Mesenchymal stem cell (in vitro differentiated cells and primary cell): ENCODE measurements at regions not wholly inside any gene's neighbourhood (a gene's known extent, or its start where the extent isn't known, plus 50 kb on each side); places are given as distances from the start of the nearest gene placed in this dataset.

ENCODE experiments used
- DNase-seq: peaks from one replicate; pipeline ENCODE4 v3.0.0-alpha.2; 2013
- H2AFZ ChIP-seq: one replicate; pipeline ENCODE4 v1.6.1; 2013; ENCODE audit warnings: low read depth, mild to moderate bottlenecking, control low read depth, inconsistent platforms, low read length, moderate library complexity
- H2AK5ac ChIP-seq: 2 replicates; pipeline ENCODE4 v1.6.1; 2013; ENCODE audit warnings: low read length, moderate library complexity, mild to moderate bottlenecking, inconsistent platforms; ENCODE audit not compliant: severe bottlenecking
- H2BK120ac ChIP-seq: one replicate; pipeline ENCODE4 v1.6.1; 2013; ENCODE audit warnings: low read depth, mild to moderate bottlenecking, inconsistent platforms, low read length, moderate library complexity
- H2BK12ac ChIP-seq, 2 experiments: one replicate each; pipeline ENCODE4 v1.6.1; 2013; ENCODE audit warnings: inconsistent platforms in 2 of 2, low read length in 2 of 2, mild to moderate bottlenecking in 2 of 2, moderate library complexity in 2 of 2, control low read depth in 1 of 2
- H2BK15ac ChIP-seq: one replicate; pipeline ENCODE4 v1.6.1; 2013; ENCODE audit warnings: mild to moderate bottlenecking, low read depth, inconsistent platforms; ENCODE audit not compliant: poor library complexity, severe bottlenecking
- H2BK5ac ChIP-seq: 2 replicates; pipeline ENCODE4 v1.6.1; 2013; ENCODE audit warnings: low read depth, mild to moderate bottlenecking, low read length, control low read depth, inconsistent platforms; ENCODE audit not compliant: poor library complexity, severe bottlenecking
- H3K14ac ChIP-seq, 2 experiments: one replicate each; pipeline ENCODE4 v1.6.1; 2013; ENCODE audit warnings: inconsistent platforms in 2 of 2, low read length in 2 of 2, control low read depth in 1 of 2, mild to moderate bottlenecking in 1 of 2, moderate library complexity in 1 of 2
- H3K18ac ChIP-seq, 2 experiments: one replicate each; pipeline ENCODE4 v1.6.1; 2013; ENCODE audit warnings: inconsistent platforms in 2 of 2, low read length in 2 of 2, control low read depth in 1 of 2, low read depth in 1 of 2, mild to moderate bottlenecking in 1 of 2
- H3K23ac ChIP-seq, 2 experiments: one replicate each; pipeline ENCODE4 v1.6.1; 2013; ENCODE audit warnings: inconsistent platforms in 2 of 2, low read length in 2 of 2, mild to moderate bottlenecking in 2 of 2, moderate library complexity in 2 of 2, control low read depth in 1 of 2
- H3K27ac ChIP-seq: 2 replicates; pipeline ENCODE4 v1.5.1; 2013; ENCODE audit warnings: mild to moderate bottlenecking, moderate library complexity, low read length, control low read depth, inconsistent platforms; ENCODE audit not compliant: poor library complexity, severe bottlenecking
- H3K27me3 ChIP-seq, 2 experiments: 2 replicates each; pipeline versions ENCODE4 v1.6.1 to v1.7.0; 2013; ENCODE audit warnings: low read length in 2 of 2, mild to moderate bottlenecking in 2 of 2, moderate library complexity in 2 of 2, control low read depth in 1 of 2, inconsistent platforms in 1 of 2; ENCODE audit not compliant: control insufficient read depth in 1 of 2, insufficient read depth in 1 of 2
- H3K36me3 ChIP-seq, 2 experiments: 2 replicates each; pipeline versions ENCODE4 v1.6.1 to v1.7.0; 2013; ENCODE audit warnings: low read length in 2 of 2, control low read depth in 1 of 2, inconsistent platforms in 1 of 2, low read depth in 1 of 2, mild to moderate bottlenecking in 1 of 2; ENCODE audit not compliant: insufficient read depth in 2 of 2, control insufficient read depth in 1 of 2
- H3K4ac ChIP-seq, 2 experiments: one replicate each; pipeline ENCODE4 v1.6.1; 2013; ENCODE audit warnings: inconsistent platforms in 2 of 2, low read length in 2 of 2, mild to moderate bottlenecking in 2 of 2, moderate library complexity in 2 of 2, control low read depth in 1 of 2, low read depth in 1 of 2
- H3K4me1 ChIP-seq: 2 replicates; pipeline ENCODE4 v1.6.1; 2013; ENCODE audit warnings: low read depth, low read length, control low read depth; ENCODE audit not compliant: control insufficient read depth, insufficient read depth
- H3K4me2 ChIP-seq: 2 replicates; pipeline ENCODE4 v1.6.1; 2013; ENCODE audit warnings: low read length, mild to moderate bottlenecking, inconsistent platforms; ENCODE audit not compliant: poor library complexity, severe bottlenecking
- H3K4me3 ChIP-seq, 2 experiments: 2 replicates each; pipeline versions ENCODE4 v1.5.1 to v1.7.0; 2013; ENCODE audit warnings: low read length in 2 of 2, mild to moderate bottlenecking in 2 of 2, control low read depth in 1 of 2, low read depth in 1 of 2; ENCODE audit not compliant: insufficient read depth in 1 of 2
- H3K79me1 ChIP-seq: replicated peaks from 2 replicates; pipeline ENCODE4 v1.6.1; 2013; ENCODE audit warnings: mild to moderate bottlenecking, control low read depth, low read length, inconsistent platforms; ENCODE audit not compliant: poor library complexity, severe bottlenecking
- H3K9ac ChIP-seq: 2 replicates; pipeline ENCODE4 v1.7.0; 2013; ENCODE audit warnings: mild to moderate bottlenecking, low read length, moderate library complexity
- H3K9me3 ChIP-seq: 2 replicates; pipeline ENCODE4 v1.7.0; 2013; ENCODE audit warnings: mild to moderate bottlenecking, low read length; ENCODE audit not compliant: control insufficient read depth
- H4K8ac ChIP-seq: one replicate; pipeline ENCODE4 v1.6.1; 2013; ENCODE audit warnings: inconsistent platforms, mild to moderate bottlenecking, low read length, moderate library complexity
- H4K91ac ChIP-seq: one replicate; pipeline ENCODE4 v1.6.1; 2013; ENCODE audit warnings: mild to moderate bottlenecking, low read length, inconsistent platforms
- WGBS: methylation state at CpG from one replicate; pipeline ENCODE4 v1.1.7; 2013; ENCODE audit warnings: mixed read lengths; 5-methylcytosine and 5-hydroxymethylcytosine counted together

DNA sequence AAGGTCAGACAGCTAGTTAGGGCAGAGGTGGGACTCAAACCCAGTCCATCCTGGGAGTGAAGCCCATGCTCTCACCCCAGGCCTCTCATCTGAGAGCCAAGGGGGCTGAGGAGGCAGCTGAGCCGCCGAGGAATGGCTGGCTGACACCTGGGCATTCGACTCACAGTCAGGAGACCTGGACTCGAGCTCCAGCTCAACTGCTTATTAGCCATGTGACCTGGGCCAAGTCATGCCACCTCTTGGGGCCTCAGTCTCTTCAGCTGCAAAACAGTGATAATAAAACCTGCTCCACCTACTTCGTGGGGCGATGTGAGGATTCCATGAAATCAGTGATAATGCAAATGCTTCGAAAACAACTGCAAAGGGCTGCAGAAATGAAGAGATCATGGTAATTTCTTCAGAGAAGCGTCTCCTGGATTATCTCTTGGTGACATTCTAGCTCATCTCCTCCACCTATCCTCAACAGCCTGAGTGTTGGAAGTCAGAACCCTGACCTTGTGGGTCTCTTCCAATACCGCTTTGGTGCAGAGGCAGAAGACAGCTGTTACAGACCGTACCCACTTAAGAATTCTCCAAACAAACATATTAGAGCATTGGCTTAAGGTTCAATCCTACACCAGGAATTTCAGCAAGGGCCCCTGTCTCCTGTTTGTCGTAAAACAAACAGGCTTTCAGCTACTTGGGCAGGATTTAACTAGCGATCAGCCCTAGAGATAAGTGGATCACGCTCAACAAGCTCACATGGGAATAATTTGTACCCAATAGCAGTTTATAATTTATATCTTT lies 60.0 kb upstream of the PIM1 start:
- H2AFZ ChIP-seq: no peak overlapping the region
- 60% methylated on average over 11 of the region's 13 CpGs for WGBS
- no peak overlapping the region for H3K4me2 ChIP-seq
- no peak overlapping the region for H2AK5ac ChIP-seq
- H3K4me3 ChIP-seq: no peak overlapping the region
- peak; percentile 68 for DNase-seq
- no peak overlapping the region for H2BK5ac ChIP-seq
- H3K9me3 ChIP-seq: no peaks in the 10 kb centered on the region
- no peak overlapping the region for H3K9ac ChIP-seq
- peak overlapping the region; percentile 29 for H4K8ac ChIP-seq
- peaks cover 3% of the 10 kb centered on the region for H3K4me1 ChIP-seq
- no peaks in the 10 kb centered on the region for H3K79me1 ChIP-seq
- no peak overlapping the region for H3K27ac ChIP-seq
- H3K18ac ChIP-seq: peak overlapping the region; percentile 2 to 52
- H3K14ac ChIP-seq: peak overlapping the region in 1 of 2 experiments; percentile 55
- H3K36me3 ChIP-seq: no peaks in the 10 kb centered on the region
- peak overlapping the region; percentile 0 to 99 for H2BK12ac ChIP-seq
- H3K23ac ChIP-seq: no peak overlapping the region
- H2BK120ac ChIP-seq: no peak overlapping the region
- no peaks in the 10 kb centered on the region for H3K27me3 ChIP-seq
- H2BK15ac ChIP-seq: no peak overlapping the region
- H4K91ac ChIP-seq: no peak overlapping the region
- H3K4ac ChIP-seq: peak overlapping the region; percentile 7 to 13

DNA sequence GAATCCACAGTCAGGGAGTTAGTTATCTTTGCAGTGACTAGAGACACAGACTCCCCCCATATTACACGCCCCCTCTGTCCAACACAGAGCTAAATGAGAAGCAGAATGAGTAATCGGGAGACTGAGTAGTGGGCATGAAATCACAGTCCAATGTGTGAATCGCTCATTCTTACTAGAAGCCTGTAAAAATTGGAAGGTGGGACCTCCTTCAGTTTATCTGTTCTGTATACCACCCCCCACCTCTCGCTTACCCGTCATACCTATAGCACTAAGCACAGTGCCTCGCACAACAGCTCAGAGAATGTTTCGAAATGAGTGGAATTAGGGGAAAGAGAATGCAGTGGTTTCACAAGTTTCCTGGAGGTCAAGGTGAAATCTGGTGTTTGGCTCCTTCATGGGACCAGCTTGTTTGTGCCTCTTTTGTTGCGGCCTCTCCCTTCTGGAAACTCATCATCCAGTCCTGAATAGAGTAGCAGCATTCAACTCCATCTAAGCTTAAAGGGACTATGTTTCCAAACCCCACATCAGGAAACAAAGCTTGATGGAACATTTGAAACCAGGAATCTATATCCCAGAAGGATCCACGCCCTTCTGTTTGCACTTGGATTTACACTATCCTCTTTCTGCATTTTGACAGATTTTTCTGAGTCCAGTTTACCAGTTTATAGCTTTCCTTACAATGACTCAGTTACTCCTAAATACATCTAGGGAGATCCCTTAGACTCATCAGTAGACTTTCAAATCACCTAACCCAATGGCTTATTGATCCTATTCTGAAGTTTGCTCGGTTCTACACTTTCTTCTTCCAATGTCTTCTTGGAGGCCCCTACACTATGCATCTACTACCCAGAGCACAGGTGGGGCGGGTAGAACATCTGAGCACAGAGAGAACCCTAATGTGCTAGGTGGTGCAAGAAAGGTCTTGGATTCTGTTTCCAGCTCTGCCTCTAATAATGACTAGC lies 59.2 kb upstream of the PIM1 start:
- Histone ChIP-seq H3K27ac (no peak overlapping the region), H2BK5ac (no peak overlapping the region), H3K36me3 (no peaks in the 10 kb centered on the region), H4K8ac (peak overlapping the region; percentile 17), H3K27me3 (no peaks in the 10 kb centered on the region), H4K91ac (peak overlapping the region; percentile 28), H3K23ac (no peak overlapping the region), H2BK120ac (no peak overlapping the region), H3K4me3 (no peak overlapping the region), H3K9ac (no peak overlapping the region), H3K4me1 (peaks cover 3% of the 10 kb centered on the region), H2BK15ac (peak overlapping the region; percentile 2), H3K14ac (no peak overlapping the region), H2AK5ac (no peak overlapping the region), H3K79me1 (no peaks in the 10 kb centered on the region), H3K4me2 (no peak overlapping the region), H3K18ac (peak overlapping the region in 1 of 2 experiments; percentile 66), H3K4ac (peak overlapping the region in 1 of 2 experiments; percentile 41), H2AFZ (no peak overlapping the region), H2BK12ac (peak overlapping the region; percentile 7 to 84), H3K9me3 (no peaks in the 10 kb centered on the region)
- no peak for DNase-seq
- WGBS: 75% methylated on average over 5 of the region's 11 CpGs

DNA sequence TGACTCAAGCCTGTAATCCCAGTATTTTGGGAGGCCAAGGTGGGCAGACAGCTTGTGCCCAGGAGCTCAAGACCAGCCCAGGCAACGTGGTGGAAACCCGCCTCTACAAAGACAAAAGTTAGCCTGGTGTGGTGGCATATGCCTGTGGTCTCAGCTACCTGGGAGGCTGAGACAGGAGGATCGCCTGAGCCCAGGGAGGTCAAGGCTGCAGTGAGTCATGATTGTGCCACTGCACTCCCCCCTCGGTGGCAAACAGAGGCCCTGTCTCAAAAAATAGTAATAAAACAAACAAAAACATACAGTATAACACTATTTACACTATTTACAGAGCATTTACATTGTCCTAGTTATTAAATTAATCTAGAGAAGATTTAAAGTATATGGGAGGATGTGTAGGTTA lies 56.0 kb upstream of the PIM1 start:
- no peak overlapping the region for H2AFZ ChIP-seq
- H3K9ac ChIP-seq: no peak overlapping the region
- no peak overlapping the region for H2BK15ac ChIP-seq
- no peak overlapping the region for H3K4me3 ChIP-seq
- H2BK5ac ChIP-seq: no peak overlapping the region
- H3K18ac ChIP-seq: no peak overlapping the region
- H3K27ac ChIP-seq: no peak overlapping the region
- no peaks in the 10 kb centered on the region for H3K36me3 ChIP-seq
- H3K23ac ChIP-seq: no peak overlapping the region
- no peaks in the 10 kb centered on the region for H3K9me3 ChIP-seq
- no peak overlapping the region for H3K4me2 ChIP-seq
- H3K4me1 ChIP-seq: peaks cover 3% of the 10 kb centered on the region
- H3K4ac ChIP-seq: no peak overlapping the region
- H3K14ac ChIP-seq: no peak overlapping the region
- WGBS: 91% methylated on average over 3 of the region's 4 CpGs
- H4K91ac ChIP-seq: no peak overlapping the region
- peak overlapping the region in 1 of 2 experiments; percentile 31 for H2BK12ac ChIP-seq
- no peak overlapping the region for H2AK5ac ChIP-seq
- H3K27me3 ChIP-seq: no peaks in the 10 kb centered on the region
- no peak overlapping the region for H4K8ac ChIP-seq
- H3K79me1 ChIP-seq: no peaks in the 10 kb centered on the region
- DNase-seq: no peak
- no peak overlapping the region for H2BK120ac ChIP-seq

DNA sequence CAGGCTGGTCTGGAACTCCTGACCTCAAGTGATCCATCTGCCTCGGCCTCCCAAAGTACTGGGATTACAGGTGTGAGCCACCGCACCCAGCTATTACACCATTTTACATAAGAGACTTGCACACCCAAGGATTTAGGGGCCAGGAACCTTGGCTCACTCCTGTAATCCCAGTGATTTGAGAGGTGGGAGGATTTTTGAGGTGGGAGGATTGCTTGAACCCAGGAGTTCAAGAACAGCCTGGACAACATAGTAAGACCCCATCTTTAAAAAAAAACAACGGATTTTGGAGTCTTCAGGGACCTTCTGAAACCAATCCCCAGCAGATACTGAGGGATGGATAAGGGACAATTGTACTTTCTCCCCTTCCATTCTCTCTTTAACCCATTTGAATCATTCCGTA lies 55.3 kb upstream of the PIM1 start:
- Histone ChIP-seq H2AK5ac (no peak overlapping the region), H4K8ac (no peak overlapping the region), H2BK15ac (no peak overlapping the region), H3K27ac (no peak overlapping the region), H2BK12ac (no peak overlapping the region), H3K4me3 (no peak overlapping the region), H3K23ac (no peak overlapping the region), H4K91ac (no peak overlapping the region), H2BK5ac (no peak overlapping the region), H3K9me3 (no peaks in the 10 kb centered on the region), H3K9ac (peak overlapping the region; percentile 29), H3K79me1 (no peaks in the 10 kb centered on the region), H3K4ac (no peak overlapping the region), H3K4me2 (no peak overlapping the region), H3K18ac (no peak overlapping the region), H3K4me1 (peaks cover 3% of the 10 kb centered on the region), H3K14ac (no peak overlapping the region), H2BK120ac (no peak overlapping the region), H2AFZ (no peak overlapping the region), H3K27me3 (no peaks in the 10 kb centered on the region), H3K36me3 (no peaks in the 10 kb centered on the region)
- WGBS: 96% methylated on average over 2 of the region's 4 CpGs
- no peak for DNase-seq
